Type B pancreatic cell (in vitro differentiated cells): ENCODE measurements at regions not wholly inside any gene's neighbourhood (a gene's known extent, or its start where the extent isn't known, plus 50 kb on each side); places are given as distances from the start of the nearest gene placed in this dataset.

Experiments used
- DNase-seq: peaks from one replicate; pipeline ENCODE4 v3.0.0; 2021; ENCODE audit warnings: mixed read lengths; ENCODE audit not compliant: unreplicated experiment; ENCODE audit errors: extremely low spot score
- H3K27ac Mint-ChIP-seq: 2 replicates; pipeline ENCODE4 v1.8.0; 2021; ENCODE audit warnings: mild to moderate bottlenecking, mixed read lengths
- H3K27me3 Mint-ChIP-seq: 2 replicates; pipeline ENCODE4 v1.8.0; 2021; ENCODE audit warnings: mixed read lengths
- H3K36me3 Mint-ChIP-seq: 2 replicates; pipeline ENCODE4 v1.8.0; 2021; ENCODE audit warnings: mixed read lengths
- H3K4me1 Mint-ChIP-seq: one replicate; pipeline ENCODE4 v1.8.0; 2021; ENCODE audit warnings: mixed read lengths; ENCODE audit not compliant: unreplicated experiment
- H3K4me3 Mint-ChIP-seq: 2 replicates; pipeline ENCODE4 v1.8.0; 2021; ENCODE audit warnings: mild to moderate bottlenecking, mixed read lengths
- H3K9me3 Mint-ChIP-seq: 2 replicates; pipeline ENCODE4 v1.8.0; 2021; ENCODE audit warnings: mixed read lengths
- CTCF ChIP-seq: fragments of 200-600 bp; sonication (generic); conservative IDR thresholded peaks from 2 replicates; pipeline ENCODE4 v1.5.0; 2021; ENCODE audit warnings: antibody characterized with exemption, mild to moderate bottlenecking

GRCh38 chr13:22967669-22968068 lies 213.1 kb upstream of the SGCG start:
- H3K4me3 Mint-ChIP-seq = no peak overlapping the region
- no peak for DNase-seq

GRCh38 chr13:22979952-22980351 lies 200.8 kb upstream of the SGCG start:
- TF ChIP-seq CTCF = no peak

More at GRCh38 chr13:22967669-22968068, 213.1 kb upstream of the SGCG start:
- no peaks in the 10 kb centered on the region for H3K9me3 Mint-ChIP-seq
- peaks cover 6% of the 10 kb centered on the region for H3K4me1 Mint-ChIP-seq
- H3K27me3 Mint-ChIP-seq = peaks cover 8% of the 10 kb centered on the region
- H3K36me3 Mint-ChIP-seq = no peaks in the 10 kb centered on the region
- no peak for TF ChIP-seq CTCF
- H3K27ac Mint-ChIP-seq = no peak overlapping the region

GRCh38 chr13:22980936-22981335 lies 199.8 kb upstream of the SGCG start:
- peaks cover 15% of the 10 kb centered on the region for H3K4me1 Mint-ChIP-seq
- no peak for TF ChIP-seq CTCF

More at GRCh38 chr13:22979952-22980351, 200.8 kb upstream of the SGCG start:
- Mint-ChIP-seq H3K9me3 (no peaks in the 10 kb centered on the region), H3K27me3 (no peaks in the 10 kb centered on the region), H3K4me3 (no peak overlapping the region), H3K4me1 (peaks cover 19% of the 10 kb centered on the region), H3K27ac (no peak overlapping the region), H3K36me3 (no peaks in the 10 kb centered on the region)
- no peak for DNase-seq

GRCh38 chr13:22993148-22993547 lies 187.6 kb upstream of the SGCG start:
- H3K27ac Mint-ChIP-seq = no peak overlapping the region
- H3K9me3 Mint-ChIP-seq = peaks cover 4% of the 10 kb centered on the region
- DNase-seq = no peak
- no peak overlapping the region for H3K4me3 Mint-ChIP-seq
- no peaks in the 10 kb centered on the region for H3K36me3 Mint-ChIP-seq
- H3K27me3 Mint-ChIP-seq = peaks cover 4% of the 10 kb centered on the region
- H3K4me1 Mint-ChIP-seq = no peaks in the 10 kb centered on the region
- no peak for TF ChIP-seq CTCF

More at GRCh38 chr13:22980936-22981335, 199.8 kb upstream of the SGCG start:
- Mint-ChIP-seq H3K9me3 (peaks cover 4% of the 10 kb centered on the region), H3K27ac (no peak overlapping the region), H3K36me3 (no peaks in the 10 kb centered on the region), H3K27me3 (no peaks in the 10 kb centered on the region), H3K4me3 (no peak overlapping the region)
- no peak for DNase-seq

GRCh38 chr13:23003446-23003845 lies 177.3 kb upstream of the SGCG start:
- no peak for DNase-seq
- Mint-ChIP-seq H3K27me3 (no peaks in the 10 kb centered on the region), H3K27ac (no peak overlapping the region), H3K9me3 (peaks cover 9% of the 10 kb centered on the region), H3K4me1 (peaks cover 16% of the 10 kb centered on the region), H3K4me3 (no peak overlapping the region), H3K36me3 (no peaks in the 10 kb centered on the region)
- TF ChIP-seq CTCF = no peak

GRCh38 chr13:23007426-23007825 lies 173.4 kb upstream of the SGCG start:
- peaks cover 4% of the 10 kb centered on the region for H3K9me3 Mint-ChIP-seq
- H3K36me3 Mint-ChIP-seq = no peaks in the 10 kb centered on the region
- H3K4me1 Mint-ChIP-seq = peaks cover 22% of the 10 kb centered on the region
- no peak overlapping the region for H3K27ac Mint-ChIP-seq
- TF ChIP-seq CTCF = no peak
- no peak overlapping the region for H3K4me3 Mint-ChIP-seq
- no peak for DNase-seq
- H3K27me3 Mint-ChIP-seq = no peaks in the 10 kb centered on the region
